Naive thymus-derived CD4-positive, alpha-beta T cell (primary cell): ENCODE measurements at regions not wholly inside any gene's neighbourhood (a gene's known extent, or its start where the extent isn't known, plus 50 kb on each side); places are given as distances from the start of the nearest gene placed in this dataset.

Experiments
- ATAC-seq: fragments of 150-1000 bp; cut with Tn5 transposase; 2 replicates; pipeline ENCODE4 v1.10.0; 2021; ENCODE audit warnings: mild to moderate bottlenecking, moderate library complexity
- CTCF ChIA-PET: fragments of 350-600 bp; sonication (Branson Sonifier 250); formaldehyde crosslinking; loops from one replicate; lab custom pipeline; 2021; ENCODE audit warnings: antibody characterized with exemption; lab: Charles Lee
- POLR2A ChIA-PET: fragments of 350-600 bp; sonication (Branson Sonifier 250); formaldehyde crosslinking; loops from one replicate; lab custom pipeline; 2021; ENCODE audit warnings: antibody characterized with exemption, inconsistent platforms; lab: Charles Lee
- DNase-seq, 9 donors: peaks; one replicate each; pipeline versions ENCODE4 v3.0.0 to v3.0.0-alpha.2; 2020 to 2022; ENCODE audit warnings: mixed read lengths in 1 of 9
- H3K27ac ChIP-seq: one replicate; pipeline ENCODE4 v1.7.0; 2013; ENCODE audit warnings: mild to moderate bottlenecking, low read depth, low read length, moderate library complexity
- H3K27me3 ChIP-seq, 2 donors: one replicate each; pipeline ENCODE4 v1.7.0; 2013; ENCODE audit warnings: low read length in 2 of 2, mild to moderate bottlenecking in 2 of 2, moderate library complexity in 2 of 2; ENCODE audit not compliant: control insufficient read depth in 2 of 2, insufficient read depth in 2 of 2
- H3K36me3 ChIP-seq, 3 experiments: 1 replicate in 2 of 3; 2 replicates in 1 of 3; pipeline ENCODE4 v1.7.0; 2013; ENCODE audit warnings: low read length in 3 of 3, mild to moderate bottlenecking in 3 of 3, moderate library complexity in 1 of 3; ENCODE audit not compliant: insufficient read depth in 3 of 3, control insufficient read depth in 2 of 3
- H3K4me1 ChIP-seq, 2 donors: one replicate each; pipeline ENCODE4 v1.7.0; 2013; ENCODE audit warnings: low read length in 2 of 2, mild to moderate bottlenecking in 2 of 2, moderate library complexity in 1 of 2; ENCODE audit not compliant: control insufficient read depth in 2 of 2, insufficient read depth in 2 of 2
- H3K4me3 ChIP-seq: 2 replicates; pipeline ENCODE4 v1.7.0; 2013; ENCODE audit warnings: mild to moderate bottlenecking, low read length
- H3K9me3 ChIP-seq, 3 experiments: 1 replicate in 2 of 3; 2 replicates in 1 of 3; pipeline ENCODE4 v1.7.0; 2013; ENCODE audit warnings: low read length in 3 of 3; ENCODE audit not compliant: control insufficient read depth in 2 of 3
- H3K27ac Mint-ChIP-seq, 9 donors: one replicate each; pipeline ENCODE4 v1.8.0; 2020 to 2022; ENCODE audit warnings: mixed read lengths in 9 of 9, mild to moderate bottlenecking in 8 of 9, moderate library complexity in 5 of 9, inconsistent platforms in 2 of 9
- H3K27me3 Mint-ChIP-seq, 5 donors: one replicate each; pipeline ENCODE4 v1.8.0; 2021 to 2022; ENCODE audit warnings: mixed read lengths in 5 of 5, mild to moderate bottlenecking in 1 of 5
- H3K36me3 Mint-ChIP-seq, 5 donors: one replicate each; pipeline ENCODE4 v1.8.0; 2020 to 2022; ENCODE audit warnings: mixed read lengths in 5 of 5, mild to moderate bottlenecking in 3 of 5, inconsistent platforms in 1 of 5
- H3K4me1 Mint-ChIP-seq, 7 donors: one replicate each; pipeline ENCODE4 v1.8.0; 2020 to 2022; ENCODE audit warnings: mixed read lengths in 7 of 7, mild to moderate bottlenecking in 3 of 7, inconsistent platforms in 1 of 7
- H3K4me3 Mint-ChIP-seq, 10 donors: one replicate each; pipeline ENCODE4 v1.8.0; 2020 to 2022; ENCODE audit warnings: mild to moderate bottlenecking in 10 of 10, mixed read lengths in 10 of 10, moderate library complexity in 6 of 10, inconsistent platforms in 2 of 10
- H3K9me3 Mint-ChIP-seq, 11 donors: one replicate each; pipeline ENCODE4 v1.8.0; 2020 to 2022; ENCODE audit warnings: mixed read lengths in 11 of 11, mild to moderate bottlenecking in 4 of 11, inconsistent platforms in 1 of 11, moderate library complexity in 1 of 11
- intact Hi-C, 2 donors: fragments of 100-400 bp; cut with micrococcal nuclease; formaldehyde crosslinking; loops; one replicate each; pipeline ENCODE4 v1.15.1; 2023

DNA sequence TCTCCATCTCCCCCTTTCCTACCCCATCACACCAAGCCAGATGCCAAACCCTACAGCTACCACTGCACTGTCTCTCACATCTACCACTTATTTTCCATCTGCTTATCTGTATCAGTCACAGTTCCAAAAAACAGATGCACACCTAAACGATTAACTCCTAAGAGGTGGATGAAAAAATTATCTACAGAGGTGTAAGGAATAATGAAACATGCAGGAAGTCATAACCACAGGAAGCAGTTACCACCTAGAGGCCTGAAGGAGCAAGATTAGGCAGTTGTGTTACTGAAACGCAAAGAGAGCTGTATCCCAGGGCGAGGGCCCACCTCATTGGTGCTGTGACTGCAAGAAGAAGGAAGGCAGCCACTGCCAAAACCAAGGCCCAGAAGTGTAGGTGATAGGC lies 87.8 kb upstream of the FAM241A start:
- H3K4me1 Mint-ChIP-seq = peaks cover 0 to 6% (median 0%) of the 10 kb centered on the region in 7 donors
- H3K9me3 ChIP-seq = no peaks in the 10 kb centered on the region
- no peak overlapping the region for H3K27ac Mint-ChIP-seq
- peaks cover 0 to 20% (median 17%) of the 10 kb centered on the region in 5 donors for H3K27me3 Mint-ChIP-seq
- H3K36me3 ChIP-seq = no peaks in the 10 kb centered on the region
- H3K27ac ChIP-seq = no peak overlapping the region
- ChIA-PET CTCF (no interaction called here), POLR2A (no interaction called here)
- H3K36me3 Mint-ChIP-seq = no peaks in the 10 kb centered on the region
- ATAC-seq = no peak
- H3K27me3 ChIP-seq = peaks cover 0 to 4% of the 10 kb centered on the region in 2 donors
- H3K4me3 ChIP-seq = no peak overlapping the region
- peaks cover 0 to 1% (median 0%) of the 10 kb centered on the region in 11 donors for H3K9me3 Mint-ChIP-seq
- intact Hi-C loops = no loop called here
- no peaks in the 10 kb centered on the region for H3K4me1 ChIP-seq
- no peak overlapping the region for H3K4me3 Mint-ChIP-seq
- no peak for DNase-seq

DNA sequence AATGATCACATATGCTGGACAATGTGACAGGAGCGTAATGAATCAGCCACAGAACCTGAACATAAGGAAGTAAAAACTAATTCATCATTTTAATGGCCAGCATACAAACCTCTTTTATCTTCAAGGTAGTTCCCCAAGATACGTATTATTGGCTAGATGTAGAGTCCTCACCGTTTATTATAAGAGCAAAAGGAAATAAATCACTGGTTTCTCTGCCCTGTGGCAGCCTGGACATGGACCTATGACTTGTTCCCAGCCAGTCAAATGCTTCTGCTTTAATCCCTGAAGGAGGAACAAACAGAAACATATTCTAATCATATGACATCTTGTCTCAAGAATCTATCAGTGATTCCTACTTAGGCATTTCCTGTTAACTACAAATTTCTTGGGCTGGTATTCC lies 86.8 kb upstream of the FAM241A start:
- Histone ChIP-seq H3K27ac (no peak overlapping the region), H3K27me3 (peaks cover 0 to 4% of the 10 kb centered on the region in 2 donors), H3K9me3 (no peaks in the 10 kb centered on the region), H3K4me1 (no peaks in the 10 kb centered on the region), H3K4me3 (no peak overlapping the region), H3K36me3 (no peaks in the 10 kb centered on the region)
- CTCF ChIA-PET = no interaction called here
- Mint-ChIP-seq H3K27ac (no peak overlapping the region), H3K27me3 (peaks cover 0 to 16% (median 10%) of the 10 kb centered on the region in 5 donors), H3K9me3 (peaks cover 0 to 1% (median 0%) of the 10 kb centered on the region in 11 donors), H3K4me3 (no peak overlapping the region), H3K4me1 (peaks cover 0 to 6% (median 0%) of the 10 kb centered on the region in 7 donors), H3K36me3 (no peaks in the 10 kb centered on the region)
- no peak for DNase-seq
- intact Hi-C loops = no loop called here
- POLR2A ChIA-PET = no interaction called here
- no peak for ATAC-seq

DNA sequence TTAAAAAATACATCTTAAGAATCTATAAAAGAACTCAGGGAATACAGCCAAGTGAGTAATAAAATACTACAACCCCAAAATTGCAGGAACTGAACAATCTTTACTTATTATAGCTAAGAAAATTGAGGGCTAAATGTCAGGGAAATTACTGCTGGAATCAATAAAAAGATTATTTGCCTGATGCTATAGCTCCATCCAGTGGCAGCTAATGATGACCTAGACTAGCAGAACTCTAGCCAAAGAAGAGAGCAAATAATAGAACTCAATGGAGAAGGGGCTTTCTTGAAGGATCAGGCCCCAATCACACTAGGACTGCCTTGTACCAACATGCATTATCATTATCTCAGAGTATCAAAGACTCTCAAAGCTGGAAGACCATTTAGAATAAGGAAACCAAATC lies 85.0 kb upstream of the FAM241A start:
- ChIA-PET CTCF (no interaction called here), POLR2A (no interaction called here)
- H3K9me3 ChIP-seq = no peaks in the 10 kb centered on the region
- H3K27ac ChIP-seq = no peak overlapping the region
- peaks cover 0 to 13% (median 7%) of the 10 kb centered on the region in 5 donors for H3K27me3 Mint-ChIP-seq
- H3K36me3 ChIP-seq = no peaks in the 10 kb centered on the region
- H3K4me3 ChIP-seq = no peak overlapping the region
- intact Hi-C loops = no loop called here
- ATAC-seq = no peak
- H3K4me3 Mint-ChIP-seq = no peak overlapping the region
- H3K4me1 Mint-ChIP-seq = peaks cover 0 to 6% (median 0%) of the 10 kb centered on the region in 7 donors
- no peaks in the 10 kb centered on the region for H3K36me3 Mint-ChIP-seq
- H3K27ac Mint-ChIP-seq = no peak overlapping the region
- H3K27me3 ChIP-seq = peaks cover 0 to 4% of the 10 kb centered on the region in 2 donors
- H3K4me1 ChIP-seq = no peaks in the 10 kb centered on the region
- no peak for DNase-seq
- peaks cover 0 to 1% (median 0%) of the 10 kb centered on the region in 11 donors for H3K9me3 Mint-ChIP-seq

DNA sequence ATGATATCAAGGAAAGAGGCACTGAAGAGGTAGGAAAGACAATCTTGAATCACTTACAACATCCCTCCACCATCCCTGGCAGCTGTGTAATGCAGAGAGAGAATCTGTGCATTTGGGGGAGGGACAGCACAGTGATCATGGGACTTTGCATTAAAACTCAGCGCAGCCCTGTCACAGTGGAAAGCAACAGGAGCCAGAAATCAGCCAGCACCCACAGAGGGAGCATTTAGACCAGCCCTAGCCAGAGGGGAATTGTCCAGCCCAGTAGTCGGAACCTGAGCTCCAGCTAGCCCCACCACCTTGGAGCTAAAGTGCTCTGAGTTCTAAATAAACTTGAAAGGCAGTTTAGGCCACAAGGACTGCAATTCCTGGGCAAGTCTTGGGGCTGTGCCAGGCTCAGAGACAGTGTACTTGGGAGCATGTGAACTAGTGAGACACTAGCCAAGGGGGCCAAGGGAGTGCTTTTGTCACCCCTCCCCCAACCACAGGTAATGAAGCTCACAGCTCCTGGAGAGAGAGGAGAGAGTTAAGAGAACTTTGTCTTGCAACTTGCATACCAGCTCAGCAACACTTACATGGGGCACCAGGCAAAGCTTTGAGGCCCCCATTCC lies 83.9 kb upstream of the FAM241A start:
- ATAC-seq (no peak), DNase-seq (no peak)
- H3K27me3 ChIP-seq = peaks cover 0 to 4% of the 10 kb centered on the region in 2 donors
- Mint-ChIP-seq H3K4me1 (peaks cover 0 to 6% (median 0%) of the 10 kb centered on the region in 7 donors), H3K27ac (no peak overlapping the region), H3K9me3 (peaks cover 0 to 1% (median 0%) of the 10 kb centered on the region in 11 donors), H3K27me3 (peaks cover 0 to 14% (median 9%) of the 10 kb centered on the region in 5 donors), H3K36me3 (no peaks in the 10 kb centered on the region), H3K4me3 (no peak overlapping the region)
- CTCF ChIA-PET = no interaction called here
- intact Hi-C loops = no loop called here
- POLR2A ChIA-PET = no interaction called here
- no peaks in the 10 kb centered on the region for H3K4me1 ChIP-seq
- no peak overlapping the region for H3K4me3 ChIP-seq
- H3K36me3 ChIP-seq = no peaks in the 10 kb centered on the region
- no peak overlapping the region for H3K27ac ChIP-seq
- H3K9me3 ChIP-seq = no peaks in the 10 kb centered on the region

DNA sequence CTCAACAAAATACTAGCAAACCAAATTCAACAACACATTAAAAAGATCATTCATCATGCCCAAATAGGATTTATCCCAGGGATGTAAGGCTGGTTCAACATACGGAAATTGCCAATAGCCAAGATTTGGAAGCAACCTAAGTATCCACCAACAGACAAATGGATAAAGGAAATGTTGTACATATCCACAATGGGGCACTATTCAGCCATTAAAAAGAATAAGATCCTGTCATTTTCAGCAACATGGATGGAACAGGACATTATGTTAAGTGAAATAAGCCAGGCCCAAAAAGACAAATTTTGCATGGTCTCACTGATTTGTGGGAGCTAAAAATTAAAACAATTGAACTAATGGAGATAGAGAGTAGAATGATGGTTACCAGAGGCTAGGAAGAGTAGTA lies 82.0 kb upstream of the FAM241A start:
- H3K36me3 ChIP-seq = no peaks in the 10 kb centered on the region
- Mint-ChIP-seq H3K4me1 (no peaks in the 10 kb centered on the region), H3K27ac (no peak overlapping the region), H3K27me3 (peaks cover 4 to 22% (median 15%) of the 10 kb centered on the region in 5 donors), H3K4me3 (no peak overlapping the region), H3K9me3 (peaks cover 0 to 1% (median 0%) of the 10 kb centered on the region in 11 donors), H3K36me3 (no peaks in the 10 kb centered on the region)
- no peaks in the 10 kb centered on the region for H3K4me1 ChIP-seq
- intact Hi-C loops = no loop called here
- DNase-seq = no peak
- ATAC-seq = no peak
- no peak overlapping the region for H3K4me3 ChIP-seq
- H3K27ac ChIP-seq = no peak overlapping the region
- ChIA-PET POLR2A (no interaction called here), CTCF (no interaction called here)
- H3K27me3 ChIP-seq = peaks cover 0 to 4% of the 10 kb centered on the region in 2 donors
- H3K9me3 ChIP-seq = no peaks in the 10 kb centered on the region

DNA sequence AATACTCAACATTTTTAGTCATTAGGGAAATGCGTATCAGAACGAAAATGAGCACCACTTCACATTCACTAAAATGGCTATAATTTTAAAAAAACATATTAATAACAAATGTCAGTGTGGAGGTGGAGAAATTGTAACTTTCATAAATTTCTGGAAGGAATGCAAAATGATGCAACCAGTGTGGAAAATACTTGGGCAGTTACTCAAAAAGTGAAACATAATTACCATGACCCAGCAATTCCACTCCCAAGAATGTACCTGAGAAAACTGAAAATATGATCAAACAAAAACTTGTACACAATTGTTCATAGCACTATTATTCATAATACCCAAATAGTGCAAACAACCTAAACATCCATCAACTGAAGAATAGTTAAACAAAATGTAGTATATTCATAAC lies 76.1 kb upstream of the FAM241A start:
- Histone ChIP-seq H3K36me3 (no peaks in the 10 kb centered on the region), H3K27me3 (no peaks in the 10 kb centered on the region), H3K4me3 (no peak overlapping the region), H3K9me3 (no peaks in the 10 kb centered on the region), H3K27ac (no peak overlapping the region), H3K4me1 (no peaks in the 10 kb centered on the region)
- no peak for ATAC-seq
- Mint-ChIP-seq H3K27ac (no peak overlapping the region), H3K36me3 (no peaks in the 10 kb centered on the region), H3K4me1 (no peaks in the 10 kb centered on the region), H3K9me3 (peaks cover 0 to 16% (median 3%) of the 10 kb centered on the region in 11 donors), H3K4me3 (no peak overlapping the region), H3K27me3 (peaks cover 9 to 41% (median 20%) of the 10 kb centered on the region in 5 donors)
- intact Hi-C loops = no loop called here
- ChIA-PET CTCF (no interaction called here), POLR2A (no interaction called here)
- no peak for DNase-seq

DNA sequence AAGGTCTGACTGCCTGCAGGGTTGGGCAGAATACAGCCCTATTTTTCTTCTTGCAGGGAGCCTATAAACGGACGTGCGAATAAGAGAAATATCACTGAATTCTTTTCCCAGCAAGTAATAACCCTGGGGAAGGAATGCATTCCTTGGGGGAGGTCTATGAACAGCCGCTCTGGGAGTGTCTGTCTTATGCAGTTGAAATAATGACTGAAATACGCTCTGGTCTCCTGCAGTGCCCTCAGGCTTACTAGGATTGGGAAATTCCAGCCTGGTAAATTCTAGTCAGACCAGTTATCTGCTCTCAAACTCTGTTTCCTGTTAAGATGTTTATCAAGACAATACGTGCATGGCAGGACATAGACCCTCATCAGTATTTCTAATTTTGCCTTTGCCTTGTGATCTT lies 72.1 kb upstream of the FAM241A start:
- H3K27ac Mint-ChIP-seq = no peak overlapping the region
- H3K36me3 ChIP-seq = no peaks in the 10 kb centered on the region

More for the DNA sequence above, 72.1 kb upstream of the FAM241A start:
- no peaks in the 10 kb centered on the region for H3K36me3 Mint-ChIP-seq
- no peak overlapping the region for H3K4me3 ChIP-seq
- H3K27me3 Mint-ChIP-seq = peaks cover 5 to 34% (median 6%) of the 10 kb centered on the region in 5 donors
- DNase-seq = no peak
- no peak overlapping the region for H3K4me3 Mint-ChIP-seq
- no peak overlapping the region for H3K27ac ChIP-seq
- no peaks in the 10 kb centered on the region for H3K27me3 ChIP-seq
- CTCF ChIA-PET = no interaction called here
- POLR2A ChIA-PET = no interaction called here
- no peak for ATAC-seq
- intact Hi-C loops = no loop called here
- peaks cover 0 to 16% (median 3%) of the 10 kb centered on the region in 11 donors for H3K9me3 Mint-ChIP-seq
- H3K9me3 ChIP-seq = no peaks in the 10 kb centered on the region
- H3K4me1 Mint-ChIP-seq = no peaks in the 10 kb centered on the region
- no peaks in the 10 kb centered on the region for H3K4me1 ChIP-seq
